WERI-Rb-1 (cell line): ENCODE measurements at regions not wholly inside any gene's neighbourhood (a gene's known extent, or its start where the extent isn't known, plus 50 kb on each side); places are given as distances from the start of the nearest gene placed in this dataset.

Experiments used
- DNase-seq: peaks from one replicate; pipeline ENCODE4 v3.0.0-alpha.2; 2020
- H3K27ac ChIP-seq: fragments of 250-450 bp; sonication (Bioruptor Pico); 2 replicates; pipeline ENCODE4 v1.5.1; 2020; ENCODE audit warnings: mild to moderate bottlenecking, moderate library complexity
- H3K27me3 ChIP-seq: fragments of 250-450 bp; sonication (Bioruptor Pico); 2 replicates; pipeline ENCODE4 v1.5.1; 2021; ENCODE audit warnings: mild to moderate bottlenecking, low read depth, moderate library complexity; ENCODE audit not compliant: insufficient read depth, severe bottlenecking
- H3K36me3 ChIP-seq: fragments of 250-450 bp; sonication (Bioruptor Pico); 2 replicates; pipeline ENCODE4 v1.5.1; 2020; ENCODE audit warnings: mild to moderate bottlenecking, moderate library complexity
- H3K4me3 ChIP-seq: 2 replicates; pipeline ENCODE4 v1.5.1; 2011; ENCODE audit warnings: low read depth, mild to moderate bottlenecking, control low read depth, low read length
- H3K9me3 ChIP-seq: fragments of 250-450 bp; sonication (Bioruptor Pico); 2 replicates; pipeline ENCODE4 v1.5.1; 2021; ENCODE audit warnings: mild to moderate bottlenecking, moderate library complexity; ENCODE audit not compliant: severe bottlenecking
- CTCF ChIP-seq: IDR thresholded peaks from 2 replicates; pipeline ENCODE4 v1.5.1; 2011; ENCODE audit warnings: low read depth, mild to moderate bottlenecking, control low read depth, inconsistent platforms, low read length

GRCh38 chr9:107991581-107991980 lies 502.0 kb upstream of the KLF4 start:
- Histone ChIP-seq H3K9me3 (no peaks in the 10 kb centered on the region), H3K36me3 (no peaks in the 10 kb centered on the region)
- no peak for TF ChIP-seq CTCF

DNA sequence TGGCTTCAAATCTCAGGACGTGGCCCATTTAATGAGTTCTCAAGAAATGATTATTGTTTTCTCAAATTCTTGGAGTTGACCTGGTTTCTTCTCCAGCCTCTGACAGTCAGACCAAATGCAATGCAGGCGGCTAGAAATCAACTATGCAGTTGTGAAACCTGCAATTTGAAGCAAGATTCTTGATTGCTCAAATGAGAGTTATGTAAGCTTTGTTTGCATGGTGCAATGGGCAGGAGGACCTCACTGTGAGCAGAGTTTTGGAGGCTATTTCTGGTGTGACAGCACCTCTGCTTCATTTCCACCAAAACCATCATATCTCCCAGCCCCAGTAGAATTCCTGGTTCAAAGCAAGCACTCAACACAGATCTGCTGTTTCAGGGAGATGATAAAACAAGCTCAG lies 500.0 kb upstream of the KLF4 start:
- no peak for DNase-seq
- TF ChIP-seq CTCF: no peak
- Histone ChIP-seq H3K36me3 (no peaks in the 10 kb centered on the region), H3K27me3 (peaks cover 3% of the 10 kb centered on the region), H3K9me3 (no peaks in the 10 kb centered on the region), H3K4me3 (no peak overlapping the region), H3K27ac (no peak overlapping the region)

More at GRCh38 chr9:107991581-107991980, 502.0 kb upstream of the KLF4 start:
- Histone ChIP-seq H3K27me3 (peaks cover 3% of the 10 kb centered on the region), H3K4me3 (no peak overlapping the region), H3K27ac (no peak overlapping the region)
- DNase-seq: no peak

- no peak for DNase-seq
- Histone ChIP-seq H3K27me3 (peaks cover 3% of the 10 kb centered on the region), H3K36me3 (no peaks in the 10 kb centered on the region), H3K27ac (no peak overlapping the region), H3K9me3 (no peaks in the 10 kb centered on the region), H3K4me3 (no peak overlapping the region)
- TF ChIP-seq CTCF: no peak
These were observed 499.5 kb upstream of the KLF4 start for GRCh38 chr9:107989099-107989498.

GRCh38 chr9:107984956-107985355 lies 495.4 kb upstream of the KLF4 start:
- no peak for TF ChIP-seq CTCF
- no peak for DNase-seq
- no peak overlapping the region for H3K4me3 ChIP-seq
- peaks cover 7% of the 10 kb centered on the region for H3K27me3 ChIP-seq
- H3K9me3 ChIP-seq: no peaks in the 10 kb centered on the region
- H3K27ac ChIP-seq: no peak overlapping the region
- H3K36me3 ChIP-seq: no peaks in the 10 kb centered on the region

DNA sequence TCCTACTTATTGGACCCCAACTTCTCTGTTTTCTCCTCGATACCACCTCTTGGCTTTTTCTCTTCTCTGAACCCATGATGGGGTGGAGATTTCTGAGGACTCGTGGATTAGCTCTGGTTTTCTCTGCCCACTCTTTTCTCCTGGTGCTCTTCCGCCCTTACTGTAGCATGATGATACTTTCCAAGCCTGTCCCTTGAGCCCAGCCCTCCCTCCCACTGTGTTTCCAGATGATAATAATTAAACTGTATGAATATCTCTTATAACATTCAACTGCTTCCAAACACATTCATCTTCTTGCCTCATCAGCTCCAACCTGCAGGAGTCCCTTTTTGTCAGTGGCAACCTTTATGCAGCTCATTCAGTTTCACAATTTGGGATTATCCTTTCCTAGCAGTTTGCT lies 494.2 kb upstream of the KLF4 start:
- H3K4me3 ChIP-seq: no peak overlapping the region
- no peak for TF ChIP-seq CTCF
- no peak overlapping the region for H3K27ac ChIP-seq
- peaks cover 16% of the 10 kb centered on the region for H3K27me3 ChIP-seq
- no peak for DNase-seq
- no peaks in the 10 kb centered on the region for H3K36me3 ChIP-seq
- no peaks in the 10 kb centered on the region for H3K9me3 ChIP-seq

DNA sequence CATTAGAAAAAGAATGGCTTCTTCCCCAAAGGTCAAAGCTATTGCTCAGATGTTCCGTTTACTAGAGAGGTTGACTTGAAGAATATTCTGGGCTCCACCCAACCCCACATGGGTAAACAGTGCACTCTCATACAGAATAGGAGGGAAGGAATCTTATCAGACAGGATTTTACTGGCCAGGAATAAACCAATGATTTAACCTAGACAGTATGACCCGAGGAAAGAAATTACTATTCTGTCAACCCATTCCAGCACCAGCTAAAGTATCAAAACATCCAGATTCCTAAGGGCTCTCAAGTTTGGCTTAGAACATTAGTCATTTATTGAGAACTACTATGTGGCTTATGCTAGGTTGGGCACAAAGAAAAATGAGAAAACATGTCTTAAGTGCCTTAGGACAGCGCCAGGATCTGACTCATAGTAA lies 493.6 kb upstream of the KLF4 start:
- H3K27me3 ChIP-seq: peaks cover 16% of the 10 kb centered on the region
- no peak for DNase-seq
- TF ChIP-seq CTCF: no peak
- H3K9me3 ChIP-seq: no peaks in the 10 kb centered on the region
- H3K4me3 ChIP-seq: no peak overlapping the region
- H3K36me3 ChIP-seq: no peaks in the 10 kb centered on the region
- H3K27ac ChIP-seq: no peak overlapping the region
